ENCODE measurements at regions not wholly inside any gene's neighbourhood (a gene's known extent, or its start where the extent isn't known, plus 50 kb on each side); places are given as distances from the start of the nearest gene placed in this dataset.

DNA sequence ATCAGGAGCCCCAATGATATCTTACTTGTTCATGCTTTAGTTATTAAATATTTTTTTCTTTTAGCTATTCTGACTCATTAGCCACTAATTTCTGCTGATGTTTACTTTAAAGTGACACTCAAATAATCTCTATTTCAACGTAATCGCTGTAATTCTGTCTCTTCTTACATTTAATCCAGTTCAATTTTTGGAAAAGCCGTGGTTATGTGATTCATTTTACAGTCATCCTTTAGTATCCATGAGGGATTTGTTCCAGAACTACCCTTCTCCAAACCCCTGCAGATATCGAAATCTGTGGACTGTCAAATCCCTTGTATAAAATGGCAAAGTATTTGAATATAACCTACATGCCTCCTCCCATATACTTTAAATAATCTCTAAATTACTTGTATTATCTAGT lies 1103.4 kb downstream of the LRFN5 start:
- no peak for DNase-seq (ENCODE audit: extremely low read depth in 1 of 2, low read depth in 1 of 2)

DNA sequence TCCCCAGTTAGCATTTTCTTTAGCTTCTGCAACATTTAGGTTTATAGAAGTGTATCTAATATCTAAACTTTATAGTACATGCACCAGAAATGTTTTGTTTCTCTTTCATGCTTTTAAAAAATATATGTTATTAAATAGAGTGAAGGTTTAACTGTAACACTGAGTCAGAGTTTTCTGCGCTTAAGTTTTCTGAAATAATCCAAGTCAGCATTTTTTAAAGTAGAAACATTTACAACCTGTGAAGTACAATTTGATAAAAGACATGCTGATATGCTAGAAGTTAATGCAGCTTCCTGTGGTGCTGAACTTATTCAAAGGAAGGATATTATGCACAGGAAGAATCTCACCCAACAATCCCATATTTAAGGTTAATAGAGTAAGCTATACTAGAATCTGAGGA lies 1096.8 kb downstream of the LRFN5 start:
- DNase-seq (ENCODE audit: extremely low read depth in 1 of 2, low read depth in 1 of 2), result no peak

DNA sequence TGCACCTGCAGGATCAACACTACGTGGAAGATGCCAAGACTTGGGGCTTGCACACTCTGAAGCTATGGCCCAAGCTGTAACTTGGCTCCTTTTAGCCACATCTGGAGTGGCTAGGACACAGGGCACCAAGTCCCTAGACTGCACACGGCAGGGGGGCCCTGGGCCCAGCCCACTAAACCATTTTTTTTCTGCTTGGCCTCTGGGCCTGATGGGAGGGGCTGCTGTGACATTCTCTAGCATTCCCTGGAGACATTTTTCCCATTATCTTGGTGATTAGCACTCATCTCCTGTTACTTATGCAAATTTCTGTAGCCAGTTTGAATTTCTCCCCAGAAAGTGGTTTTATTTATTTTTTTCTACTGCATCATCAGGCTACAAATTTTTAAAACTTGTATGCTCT lies 1080.7 kb downstream of the LRFN5 start:
- no peak for DNase-seq (ENCODE audit: extremely low read depth in 1 of 2, low read depth in 1 of 2)

GRCh38 chr14:42683707-42684106 lies 1077.0 kb downstream of the LRFN5 start:
- DNase-seq (ENCODE audit: extremely low read depth in 1 of 2, low read depth in 1 of 2), result no peak

DNA sequence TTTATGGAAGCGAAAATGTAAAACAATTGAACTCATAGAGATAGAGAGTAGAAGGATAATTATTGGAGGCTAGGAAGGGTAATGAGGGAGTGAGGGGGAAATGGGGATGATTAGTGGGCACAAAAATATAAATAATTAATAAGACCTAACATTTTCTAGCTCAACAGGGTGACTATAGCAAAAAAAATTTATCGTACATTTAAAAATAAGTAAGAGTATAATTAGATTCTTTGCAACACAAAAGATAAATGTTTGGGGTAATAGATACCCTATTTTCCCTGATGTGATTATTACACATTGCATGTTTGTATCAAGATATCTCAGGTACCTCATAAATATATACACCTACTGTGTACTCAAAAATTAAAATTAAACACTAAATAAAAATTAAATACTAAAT lies 1070.0 kb downstream of the LRFN5 start:
- DNase-seq (ENCODE audit: extremely low read depth in 1 of 2, low read depth in 1 of 2), result no peak

- DNase-seq (ENCODE audit: extremely low read depth in 1 of 2, low read depth in 1 of 2), result no peak
Measured at GRCh38 chr14:42673963-42674362, 1067.3 kb downstream of the LRFN5 start.

DNA sequence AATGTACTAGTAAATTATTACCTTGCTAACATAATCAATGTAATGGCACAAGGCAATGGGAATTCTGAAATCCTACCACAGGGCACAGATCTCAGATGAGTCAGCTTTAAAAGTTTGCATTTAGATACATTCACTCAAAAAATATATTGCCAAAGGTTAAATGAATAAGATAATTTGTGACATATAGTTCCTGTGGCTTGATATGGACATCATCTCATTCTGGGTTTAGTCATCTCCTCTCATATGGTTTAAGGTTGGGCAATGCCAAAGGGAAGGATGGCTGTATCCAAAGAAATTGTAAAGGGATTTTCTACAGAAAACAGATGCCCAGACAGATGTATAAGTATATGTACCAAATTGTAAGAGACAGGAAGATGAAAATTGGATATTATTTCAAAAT lies 1065.0 kb downstream of the LRFN5 start:
- no peak for DNase-seq (ENCODE audit: extremely low read depth in 1 of 2, low read depth in 1 of 2)

GRCh38 chr14:42665083-42665482 lies 1058.4 kb downstream of the LRFN5 start:
- DNase-seq (ENCODE audit: extremely low read depth in 1 of 2, low read depth in 1 of 2), result no peak

DNA sequence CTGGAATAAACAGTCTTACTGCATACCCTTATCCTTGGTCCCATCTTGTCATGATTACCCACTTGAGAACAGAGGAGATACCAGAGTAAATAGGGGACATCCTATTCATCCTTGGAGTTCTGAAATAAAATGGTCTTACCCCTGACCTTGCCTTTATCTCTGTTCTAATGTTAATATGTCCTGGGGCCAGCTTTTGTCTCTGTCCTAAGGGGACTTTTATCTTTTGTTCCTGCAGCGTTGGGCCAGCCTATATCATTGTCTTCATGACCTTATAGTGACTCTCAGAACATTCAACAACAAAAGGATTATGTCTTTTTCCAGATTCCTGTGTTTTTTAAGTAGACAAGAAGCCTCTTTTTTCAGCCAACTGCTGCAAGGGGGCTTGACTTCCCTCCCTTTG lies 1057.5 kb downstream of the LRFN5 start:
- DNase-seq (ENCODE audit: extremely low read depth in 1 of 2, low read depth in 1 of 2), result no peak

DNA sequence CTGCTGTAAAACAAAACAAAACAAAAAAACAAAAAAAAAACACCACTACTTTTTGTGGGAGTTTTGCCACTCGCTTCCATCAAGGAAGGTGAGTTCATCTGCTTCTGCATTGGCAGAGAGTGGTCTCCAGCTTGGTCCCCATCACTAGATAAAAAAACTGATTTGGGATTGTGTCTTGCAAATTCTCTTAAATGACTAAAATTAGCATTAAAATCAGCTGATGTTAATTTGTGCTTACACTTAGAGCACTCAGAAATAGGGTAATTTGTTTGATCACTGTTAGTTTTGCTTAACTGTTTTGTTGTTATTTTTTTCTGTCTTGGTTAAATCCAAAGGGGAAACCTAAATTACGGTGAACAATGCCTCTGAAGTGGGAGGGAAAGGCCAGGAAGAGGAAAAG lies 1048.0 kb downstream of the LRFN5 start:
- DNase-seq (ENCODE audit: extremely low read depth in 1 of 2, low read depth in 1 of 2), result no peak

DNA sequence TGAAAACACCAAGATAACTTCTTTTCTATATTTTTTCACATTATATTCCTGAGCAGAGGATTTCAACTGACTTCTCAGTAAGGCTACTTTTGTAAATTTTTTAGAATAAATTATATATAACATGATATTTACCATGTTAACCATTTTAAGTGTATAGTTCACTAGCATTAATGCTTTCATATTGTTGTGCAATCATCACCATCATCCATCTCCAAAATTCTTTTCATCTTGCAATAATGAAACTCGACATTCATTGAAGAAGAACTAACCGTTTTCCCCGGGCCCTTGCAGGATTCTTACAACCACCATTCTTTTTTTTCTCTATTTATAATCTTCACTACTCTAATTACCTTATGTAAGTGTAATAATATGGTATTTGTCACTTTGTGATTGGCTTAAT lies 1036.1 kb downstream of the LRFN5 start:
- DNase-seq (ENCODE audit: extremely low read depth in 1 of 2, low read depth in 1 of 2), result no peak

DNA sequence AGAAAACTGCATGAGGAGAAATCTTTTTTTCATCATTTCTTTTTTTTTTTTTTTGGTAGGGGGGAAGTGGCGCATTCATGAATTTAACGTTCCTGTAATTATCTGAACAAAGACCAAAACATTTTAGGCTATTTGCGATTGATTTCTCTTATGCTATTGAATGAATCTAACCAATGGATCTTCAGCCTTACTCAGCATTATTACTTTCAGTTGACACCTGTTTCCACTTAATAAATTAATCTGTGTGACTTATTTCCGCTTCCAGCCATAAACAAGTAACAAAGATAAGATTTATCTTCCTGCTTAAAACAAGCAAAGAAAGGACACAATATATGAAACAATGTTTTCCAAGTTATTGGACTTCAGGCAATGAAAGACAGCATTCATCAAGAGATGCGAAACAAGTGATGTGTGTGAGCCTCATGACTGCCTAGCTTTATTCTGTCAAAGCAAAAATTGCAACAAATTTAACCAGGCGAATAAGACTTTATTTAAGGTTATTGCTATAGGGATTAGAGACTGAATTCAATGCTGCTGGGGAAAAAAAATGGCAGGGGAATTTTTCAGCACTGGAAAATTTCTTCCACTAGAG lies 1026.9 kb downstream of the LRFN5 start:
- no peak for DNase-seq (ENCODE audit: extremely low read depth in 1 of 2, low read depth in 1 of 2)

- no peak for DNase-seq (ENCODE audit: extremely low read depth in 1 of 2, low read depth in 1 of 2)
Measured at GRCh38 chr14:42629553-42629952, 1022.9 kb downstream of the LRFN5 start.

DNA sequence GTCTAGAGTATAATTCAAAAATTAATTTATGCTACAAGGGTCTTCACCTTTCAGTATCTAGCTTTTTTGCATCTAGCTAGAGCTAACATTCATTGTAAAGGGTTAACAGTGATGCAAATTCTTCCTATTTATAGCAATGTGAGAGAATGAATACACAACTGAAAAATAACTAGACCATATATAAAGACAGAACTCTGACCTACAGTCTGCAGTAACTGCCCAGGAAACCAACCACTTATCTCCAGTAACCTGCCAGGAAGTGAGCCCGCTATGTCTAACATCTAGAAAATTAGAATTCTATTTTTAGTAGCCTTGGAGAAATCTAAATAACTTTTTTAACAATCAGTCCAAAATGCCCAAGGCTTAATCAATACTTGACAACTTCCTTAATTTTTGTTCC lies 1021.9 kb downstream of the LRFN5 start:
- no peak for DNase-seq (ENCODE audit: extremely low read depth in 1 of 2, low read depth in 1 of 2)

DNA sequence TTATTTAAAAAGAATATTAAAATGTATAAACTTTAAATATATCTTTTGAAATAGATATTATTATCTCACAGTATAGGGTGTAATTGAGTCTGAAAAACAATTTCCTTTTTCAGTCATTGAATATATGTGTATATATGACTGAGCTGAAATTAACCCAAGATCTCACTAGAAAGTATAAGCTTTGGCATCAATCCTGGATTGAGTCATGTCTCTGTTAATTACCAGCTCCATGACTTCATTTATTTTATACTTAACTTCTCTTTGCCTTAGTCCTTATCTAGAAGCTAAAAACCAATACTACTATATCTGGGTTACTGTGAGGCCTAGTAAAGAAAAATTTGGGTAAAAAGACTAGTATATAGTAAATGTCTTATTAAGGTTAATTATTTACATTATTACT lies 1020.3 kb downstream of the LRFN5 start:
- no peak for DNase-seq (ENCODE audit: extremely low read depth in 1 of 2, low read depth in 1 of 2)

GRCh38 chr14:42624980-42625761 lies 1018.5 kb downstream of the LRFN5 start:
- no peak for DNase-seq (ENCODE audit: extremely low read depth in 1 of 2, low read depth in 1 of 2)

DNA sequence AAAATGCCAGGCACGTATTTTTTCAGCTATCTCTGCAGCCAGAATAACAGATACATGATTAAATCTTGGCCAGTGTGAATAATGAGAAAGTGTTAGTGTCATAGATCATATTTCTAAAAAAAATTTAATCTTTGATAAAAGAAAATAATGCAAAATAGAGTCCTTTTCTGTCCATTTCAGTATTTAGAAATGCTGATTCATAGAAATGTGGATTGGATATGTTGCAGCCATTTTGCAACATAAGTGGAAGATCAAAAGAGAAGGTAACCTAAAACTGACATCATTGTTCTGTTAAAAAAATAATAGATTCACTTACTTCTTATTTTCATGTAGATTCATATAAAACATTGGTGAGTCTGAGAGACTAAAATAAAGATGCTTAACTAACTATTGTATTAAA lies 1010.3 kb downstream of the LRFN5 start:
- no peak for DNase-seq (ENCODE audit: extremely low read depth in 1 of 2, low read depth in 1 of 2)

DNA sequence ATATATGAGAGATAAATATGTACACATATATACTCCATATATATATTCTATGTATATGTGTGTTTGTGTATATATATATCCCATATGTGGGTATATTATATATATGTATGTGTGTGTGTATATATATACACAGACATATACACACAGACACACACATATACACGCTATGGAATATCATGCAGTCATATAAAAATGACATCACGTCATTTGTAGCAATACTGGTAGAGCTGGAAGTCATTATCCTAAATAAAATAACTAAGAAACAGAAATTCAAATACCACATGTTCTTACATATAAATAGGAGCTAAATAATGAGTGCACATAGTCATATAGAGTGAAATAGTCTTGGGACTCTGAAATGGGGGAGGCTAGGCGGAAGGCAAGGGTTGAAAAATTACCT lies 1000.2 kb downstream of the LRFN5 start:
- no peak for DNase-seq (ENCODE audit: extremely low read depth in 1 of 2, low read depth in 1 of 2)

DNA sequence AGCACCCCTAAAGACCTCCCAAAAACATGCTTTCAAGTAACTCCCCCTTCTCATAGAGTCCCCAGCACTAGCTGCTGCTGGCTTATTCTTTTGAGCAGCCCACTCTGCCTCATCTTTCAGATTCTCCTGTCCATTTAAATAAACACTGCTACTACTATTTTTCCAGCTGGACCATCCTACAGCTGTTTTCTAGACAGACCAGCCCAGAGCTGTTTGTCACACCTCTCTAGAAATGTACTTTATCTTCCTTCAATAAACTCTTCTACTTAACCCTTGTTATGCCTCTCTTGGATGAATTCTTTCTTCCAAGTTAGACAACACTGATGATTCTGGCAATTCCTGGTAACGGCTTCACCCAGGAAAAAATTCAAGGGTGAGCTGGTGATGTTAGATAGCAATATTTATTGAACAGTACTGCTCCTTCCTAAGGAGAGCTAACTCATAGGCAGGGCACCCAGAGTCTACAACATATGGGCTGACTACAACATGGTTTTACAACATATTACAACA lies 995.7 kb downstream of the LRFN5 start:
- DNase-seq (ENCODE audit: extremely low read depth in 1 of 2, low read depth in 1 of 2), result no peak

GRCh38 chr14:42572032-42572431 lies 965.4 kb downstream of the LRFN5 start:
- DNase-seq (ENCODE audit: extremely low read depth in 1 of 2, low read depth in 1 of 2), result no peak

- DNase-seq (ENCODE audit: extremely low read depth in 1 of 2, low read depth in 1 of 2), result no peak
Measured at GRCh38 chr14:42569227-42569626, 962.6 kb downstream of the LRFN5 start.

GRCh38 chr14:42565556-42565955 lies 958.9 kb downstream of the LRFN5 start:
- DNase-seq (ENCODE audit: extremely low read depth in 1 of 2, low read depth in 1 of 2), result no peak

DNA sequence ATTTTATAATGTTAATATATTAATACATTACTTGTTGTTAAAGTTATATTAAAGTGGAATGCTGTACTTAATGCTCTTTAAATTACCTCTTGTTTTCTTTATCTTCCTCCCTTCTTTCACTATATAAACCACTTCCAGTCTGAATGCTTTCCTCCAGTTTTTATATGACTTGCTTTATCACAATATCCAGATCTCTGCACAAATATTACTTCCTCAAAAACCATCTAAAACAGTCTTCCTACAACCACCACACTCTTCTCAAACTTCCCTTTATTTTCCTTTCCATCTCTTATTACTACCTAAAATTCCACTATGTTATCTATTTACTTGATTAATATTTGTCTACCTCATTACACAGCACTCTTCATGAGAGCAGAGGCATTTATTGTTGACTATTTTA lies 956.6 kb downstream of the LRFN5 start:
- DNase-seq (ENCODE audit: extremely low read depth in 1 of 2, low read depth in 1 of 2), result no peak
